Omental fat pad (tissue), 3 donors: ENCODE measurements at regions not wholly inside any gene's neighbourhood (a gene's known extent, or its start where the extent isn't known, plus 50 kb on each side); places are given as distances from the start of the nearest gene placed in this dataset.
"Not testable (repeated sequence)": the region's sequence is repeated elsewhere in the genome, so short reads cannot be mapped to it uniquely, and the experiment has no call there.

Experiments used
- ATAC-seq: fragments of 150-250 bp; one replicate; pipeline ENCODE4 v1.9.1; 2016; ENCODE audit warnings: mild to moderate bottlenecking, moderate library complexity; ENCODE audit not compliant: low FRiP score
- DNase-seq: peaks from one replicate; pipeline ENCODE4 v3.0.0-alpha.2; 2019; ENCODE audit warnings: low spot score
- TF ChIP-seq, protein P1 (sequence below), 3 donors: fragments of 450-650 bp; IDR thresholded peaks; one replicate each; pipeline ENCODE4 v1.5.1; 2016 to 2017; ENCODE audit warnings: antibody characterized with exemption in 3 of 3, mild to moderate bottlenecking in 3 of 3, moderate library complexity in 2 of 3

- ATAC-seq: no peak
- TF ChIP-seq, protein P1, sequence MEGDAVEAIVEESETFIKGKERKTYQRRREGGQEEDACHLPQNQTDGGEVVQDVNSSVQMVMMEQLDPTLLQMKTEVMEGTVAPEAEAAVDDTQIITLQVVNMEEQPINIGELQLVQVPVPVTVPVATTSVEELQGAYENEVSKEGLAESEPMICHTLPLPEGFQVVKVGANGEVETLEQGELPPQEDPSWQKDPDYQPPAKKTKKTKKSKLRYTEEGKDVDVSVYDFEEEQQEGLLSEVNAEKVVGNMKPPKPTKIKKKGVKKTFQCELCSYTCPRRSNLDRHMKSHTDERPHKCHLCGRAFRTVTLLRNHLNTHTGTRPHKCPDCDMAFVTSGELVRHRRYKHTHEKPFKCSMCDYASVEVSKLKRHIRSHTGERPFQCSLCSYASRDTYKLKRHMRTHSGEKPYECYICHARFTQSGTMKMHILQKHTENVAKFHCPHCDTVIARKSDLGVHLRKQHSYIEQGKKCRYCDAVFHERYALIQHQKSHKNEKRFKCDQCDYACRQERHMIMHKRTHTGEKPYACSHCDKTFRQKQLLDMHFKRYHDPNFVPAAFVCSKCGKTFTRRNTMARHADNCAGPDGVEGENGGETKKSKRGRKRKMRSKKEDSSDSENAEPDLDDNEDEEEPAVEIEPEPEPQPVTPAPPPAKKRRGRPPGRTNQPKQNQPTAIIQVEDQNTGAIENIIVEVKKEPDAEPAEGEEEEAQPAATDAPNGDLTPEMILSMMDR (IDR thresholded peaks at IDR 0.05): no peak
- no peak for DNase-seq
Measured at GRCh38 chr12:4151362-4152121, 122.0 kb upstream of the CCND2 start.

DNA sequence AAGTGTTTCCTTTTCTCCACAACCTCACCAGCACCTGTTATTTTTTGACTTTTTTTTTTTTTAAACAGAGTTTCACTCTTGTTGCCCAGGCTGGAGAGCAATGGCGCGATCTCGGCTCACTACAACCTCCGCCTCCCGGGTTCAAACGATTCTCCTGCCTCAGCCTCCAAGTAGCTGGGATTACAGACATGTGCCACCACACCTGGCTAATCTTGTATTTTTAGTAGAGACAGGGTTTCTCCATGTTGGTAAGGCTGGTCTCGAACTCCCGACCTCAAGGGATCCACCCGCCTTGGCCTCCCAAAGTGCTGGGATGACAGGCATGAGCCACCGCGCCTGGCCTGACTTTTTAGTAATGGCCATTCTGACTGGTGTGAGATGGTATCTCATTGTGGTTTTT is 123.2 kb upstream of the CCND2 start:
- not testable (repeated sequence) for ATAC-seq, DNase-seq

DNA sequence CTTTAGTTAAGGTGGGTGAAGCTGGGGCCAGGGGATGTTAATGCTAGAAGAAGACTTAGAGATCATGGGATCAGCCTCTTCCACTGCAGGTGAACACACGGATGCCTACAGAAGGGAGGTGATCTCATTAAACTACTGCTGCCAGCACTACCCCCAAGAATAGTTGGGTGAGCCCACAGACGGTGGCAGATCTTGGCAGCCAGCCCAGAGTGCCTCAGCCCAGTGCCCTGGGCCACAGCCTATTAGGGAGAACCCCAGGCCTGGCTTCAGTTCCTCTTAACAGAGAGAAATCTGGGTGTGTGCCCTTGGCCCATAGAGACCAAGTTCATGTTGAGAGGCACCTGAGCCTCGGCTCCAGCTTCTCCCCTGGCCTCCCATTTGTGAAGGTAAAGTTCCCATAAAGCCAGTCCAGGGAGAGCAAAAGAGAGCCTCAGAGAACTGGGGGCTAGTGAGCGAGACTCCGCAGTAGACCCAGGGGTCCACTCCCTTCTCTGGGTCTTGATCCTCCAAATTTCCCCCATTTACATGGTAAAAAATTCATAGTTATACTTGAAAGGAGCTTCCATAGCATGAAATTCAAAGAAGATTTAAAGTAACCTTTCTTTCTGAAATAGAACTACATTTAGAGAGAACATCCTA is 125.0 kb upstream of the CCND2 start:
- DNase-seq: no peak
- ATAC-seq: no peak
- TF ChIP-seq, protein P1 (IDR thresholded peaks at IDR 0.05): no peak

GRCh38 chr12:4147031-4147481 is 126.5 kb upstream of the CCND2 start:
- ATAC-seq (no peak), DNase-seq (no peak)
- TF ChIP-seq, protein P1 (IDR thresholded peaks at IDR 0.05): no peak

DNA sequence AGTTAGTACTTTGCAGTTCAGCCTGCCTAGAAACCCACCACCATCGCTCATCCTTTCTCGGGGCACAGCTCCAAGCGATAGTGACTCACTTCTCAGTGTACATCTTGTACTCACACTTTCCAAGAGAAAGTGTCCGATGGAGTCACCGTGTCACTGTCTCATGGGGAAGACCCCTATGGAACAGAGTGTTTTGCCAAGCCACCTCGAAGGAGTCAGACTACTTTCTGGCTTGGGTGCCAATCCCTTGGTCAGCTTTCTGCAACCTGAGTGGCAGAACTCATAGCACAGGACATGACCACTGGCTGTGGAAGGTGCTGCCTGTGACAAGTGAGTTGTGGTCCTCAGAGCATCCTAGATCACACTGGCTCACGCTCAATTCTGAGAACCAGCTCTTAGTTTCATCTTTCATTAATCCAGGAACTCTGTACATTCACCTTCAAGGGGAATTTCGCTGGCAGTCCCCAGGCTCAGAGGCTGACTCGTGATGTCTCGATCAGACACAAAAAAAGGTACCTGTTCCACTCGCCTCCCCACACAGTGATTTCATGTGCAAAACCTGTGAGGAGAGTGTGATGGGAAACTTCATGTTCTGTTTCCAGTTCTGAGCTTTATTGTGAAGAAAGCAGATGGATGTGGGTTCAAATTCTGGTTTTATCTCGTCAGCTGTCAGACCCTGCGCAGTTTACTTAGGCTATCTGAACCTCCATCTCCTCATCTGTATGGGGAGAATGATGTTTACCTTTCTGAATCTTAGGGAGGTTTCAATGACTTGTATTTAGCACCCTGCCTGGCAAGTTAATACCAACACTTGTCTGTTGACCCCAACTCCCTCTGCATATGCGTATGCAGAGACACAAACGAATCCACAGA is 127.3 kb upstream of the CCND2 start:
- no peak for ATAC-seq
- DNase-seq: no peak
- TF ChIP-seq, protein P1 (IDR thresholded peaks at IDR 0.05): no peak

DNA sequence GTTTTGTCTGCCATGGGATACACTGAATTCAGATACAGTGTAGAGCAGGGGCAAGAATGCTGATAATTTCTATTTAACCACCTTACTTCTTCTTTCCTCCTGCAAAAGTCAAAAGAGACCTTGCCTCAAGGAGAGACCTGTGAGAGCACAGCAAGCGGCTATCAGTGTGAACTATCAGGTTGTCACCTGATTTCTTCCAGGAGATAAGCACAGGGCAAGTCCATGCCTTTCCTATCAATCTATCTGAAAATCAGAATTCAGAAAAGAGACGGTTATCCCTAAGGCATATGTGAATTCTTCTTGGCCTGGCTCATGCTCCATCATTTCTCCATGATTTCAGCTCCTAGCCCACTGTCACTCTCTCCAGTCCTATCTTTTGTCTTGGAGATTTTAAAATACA is 128.9 kb upstream of the CCND2 start:
- ATAC-seq (no peak), DNase-seq (no peak)
- TF ChIP-seq, protein P1 (IDR thresholded peaks at IDR 0.05): no peak

GRCh38 chr12:4143896-4144295 is 129.7 kb upstream of the CCND2 start:
- no peak for DNase-seq
- ATAC-seq: no peak
- TF ChIP-seq, protein P1 (IDR thresholded peaks at IDR 0.05): no peak
